ENCODE measurements at regions not wholly inside any gene's neighbourhood (a gene's known extent, or its start where the extent isn't known, plus 50 kb on each side); places are given as distances from the start of the nearest gene placed in this dataset.

DNA sequence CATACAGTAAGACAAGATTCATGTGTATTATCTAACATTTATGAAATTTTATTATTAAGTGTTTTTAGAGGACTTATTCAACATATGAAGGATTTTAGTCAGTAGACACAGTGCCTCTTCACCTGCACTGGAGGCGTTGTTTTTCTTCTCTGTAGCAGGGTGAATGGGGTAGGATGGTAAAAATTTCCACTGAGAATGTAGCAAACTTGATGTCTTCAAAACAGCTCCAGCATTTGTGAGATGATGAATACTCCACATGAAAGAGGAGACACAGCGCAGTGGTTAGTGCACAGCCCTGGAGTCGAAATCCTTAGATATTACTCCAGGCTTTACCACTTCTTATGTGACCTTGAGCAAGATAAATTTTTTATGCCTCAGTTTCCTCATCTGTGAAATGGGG, 110.5 kb upstream of the AHI1 start:
- TF ChIP-seq EZH2 (IDR thresholded peaks at IDR 0.05; ENCODE audit: borderline replicate concordance, low read depth, low read length, severe bottlenecking), result no peak
- TF ChIP-seq, protein P1, sequence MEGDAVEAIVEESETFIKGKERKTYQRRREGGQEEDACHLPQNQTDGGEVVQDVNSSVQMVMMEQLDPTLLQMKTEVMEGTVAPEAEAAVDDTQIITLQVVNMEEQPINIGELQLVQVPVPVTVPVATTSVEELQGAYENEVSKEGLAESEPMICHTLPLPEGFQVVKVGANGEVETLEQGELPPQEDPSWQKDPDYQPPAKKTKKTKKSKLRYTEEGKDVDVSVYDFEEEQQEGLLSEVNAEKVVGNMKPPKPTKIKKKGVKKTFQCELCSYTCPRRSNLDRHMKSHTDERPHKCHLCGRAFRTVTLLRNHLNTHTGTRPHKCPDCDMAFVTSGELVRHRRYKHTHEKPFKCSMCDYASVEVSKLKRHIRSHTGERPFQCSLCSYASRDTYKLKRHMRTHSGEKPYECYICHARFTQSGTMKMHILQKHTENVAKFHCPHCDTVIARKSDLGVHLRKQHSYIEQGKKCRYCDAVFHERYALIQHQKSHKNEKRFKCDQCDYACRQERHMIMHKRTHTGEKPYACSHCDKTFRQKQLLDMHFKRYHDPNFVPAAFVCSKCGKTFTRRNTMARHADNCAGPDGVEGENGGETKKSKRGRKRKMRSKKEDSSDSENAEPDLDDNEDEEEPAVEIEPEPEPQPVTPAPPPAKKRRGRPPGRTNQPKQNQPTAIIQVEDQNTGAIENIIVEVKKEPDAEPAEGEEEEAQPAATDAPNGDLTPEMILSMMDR (IDR thresholded peaks at IDR 0.05; ENCODE audit: borderline replicate concordance, extremely low read depth, low read length, poor library complexity, severe bottlenecking), result no peak
